Adrenal gland (tissue), 5 donors: ENCODE measurements at regions not wholly inside any gene's neighbourhood (a gene's known extent, or its start where the extent isn't known, plus 50 kb on each side); places are given as distances from the start of the nearest gene placed in this dataset.

Source experiments
- POLR2A ChIP-seq, 2 donors: fragments of 450-650 bp; IDR thresholded peaks; one replicate each; pipeline ENCODE4 v1.6.1; 2017; ENCODE audit warnings: antibody characterized with exemption in 2 of 2, mild to moderate bottlenecking in 2 of 2, moderate library complexity in 1 of 2
- TF ChIP-seq, protein P1 (sequence below), 6 experiments: fragments of 450-650 bp in 4 of 6; fragments of 200-600 bp in 2 of 6; sonication (generic) in 1 of 6; IDR thresholded peaks; 1 replicate in 5 of 6; 2 replicates in 1 of 6; pipeline versions ENCODE4 v1.5.1 to v1.8.0; 2016 to 2021; ENCODE audit warnings: antibody characterized with exemption in 6 of 6, mild to moderate bottlenecking in 2 of 6, moderate library complexity in 1 of 6
- donor health status: DM: no; HTN: no; CAD: no.

DNA sequence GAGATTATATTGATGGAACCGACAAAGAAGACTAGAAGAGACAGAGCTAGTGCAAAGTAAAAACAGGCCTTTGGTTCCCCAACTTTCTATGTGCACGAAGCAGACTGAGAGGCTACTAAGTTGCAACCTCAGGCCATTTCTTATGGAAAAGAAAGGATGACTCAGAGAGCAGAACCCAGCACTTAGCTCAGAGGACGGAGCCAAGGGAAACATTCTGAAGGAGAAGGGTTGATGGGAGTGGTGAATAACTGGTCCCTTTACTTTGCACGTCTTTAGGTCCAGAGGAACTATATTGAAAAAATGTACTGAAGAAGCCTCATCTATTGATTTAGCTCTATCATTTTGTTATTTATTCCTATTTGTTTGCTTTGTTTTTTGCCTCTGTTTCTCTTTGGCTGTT is 182.1 kb downstream of the CPE start:
- no peak for TF ChIP-seq POLR2A (IDR thresholded peaks at IDR 0.05)
- TF ChIP-seq, protein P1, sequence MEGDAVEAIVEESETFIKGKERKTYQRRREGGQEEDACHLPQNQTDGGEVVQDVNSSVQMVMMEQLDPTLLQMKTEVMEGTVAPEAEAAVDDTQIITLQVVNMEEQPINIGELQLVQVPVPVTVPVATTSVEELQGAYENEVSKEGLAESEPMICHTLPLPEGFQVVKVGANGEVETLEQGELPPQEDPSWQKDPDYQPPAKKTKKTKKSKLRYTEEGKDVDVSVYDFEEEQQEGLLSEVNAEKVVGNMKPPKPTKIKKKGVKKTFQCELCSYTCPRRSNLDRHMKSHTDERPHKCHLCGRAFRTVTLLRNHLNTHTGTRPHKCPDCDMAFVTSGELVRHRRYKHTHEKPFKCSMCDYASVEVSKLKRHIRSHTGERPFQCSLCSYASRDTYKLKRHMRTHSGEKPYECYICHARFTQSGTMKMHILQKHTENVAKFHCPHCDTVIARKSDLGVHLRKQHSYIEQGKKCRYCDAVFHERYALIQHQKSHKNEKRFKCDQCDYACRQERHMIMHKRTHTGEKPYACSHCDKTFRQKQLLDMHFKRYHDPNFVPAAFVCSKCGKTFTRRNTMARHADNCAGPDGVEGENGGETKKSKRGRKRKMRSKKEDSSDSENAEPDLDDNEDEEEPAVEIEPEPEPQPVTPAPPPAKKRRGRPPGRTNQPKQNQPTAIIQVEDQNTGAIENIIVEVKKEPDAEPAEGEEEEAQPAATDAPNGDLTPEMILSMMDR (IDR thresholded peaks at IDR 0.05): no peak
